CD4-positive, alpha-beta T cell treated with Interleukin-21 for 1 hour (primary cell): ENCODE measurements at regions not wholly inside any gene's neighbourhood (a gene's known extent, or its start where the extent isn't known, plus 50 kb on each side); places are given as distances from the start of the nearest gene placed in this dataset.

Experiments used
- DNase-seq: peaks from one replicate; pipeline ENCODE4 v3.0.0-alpha.2; 2020

- DNase-seq, result no peak
Observed at GRCh38 chr5:125012727-125013451, 266.4 kb upstream of the ZNF608 start.

DNA sequence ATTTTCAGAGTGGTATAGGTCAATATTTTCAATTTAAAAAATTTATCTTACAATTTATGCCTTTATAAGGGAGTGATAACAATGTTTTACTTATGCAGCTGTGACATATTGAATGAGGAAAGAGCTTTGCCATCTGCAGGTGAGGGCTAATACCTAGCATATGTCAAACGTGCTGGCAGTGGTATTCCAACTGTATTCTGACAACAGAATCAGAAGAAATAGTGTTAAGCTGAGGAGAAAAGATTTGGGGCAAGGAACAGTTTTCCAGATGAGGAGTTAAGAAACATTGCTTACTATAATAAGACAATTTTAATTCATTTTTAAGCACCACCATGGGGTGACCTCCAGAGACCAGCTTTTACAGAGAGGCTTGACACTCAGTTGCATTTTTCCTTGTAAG lies 267.8 kb upstream of the ZNF608 start:
- no peak for DNase-seq

GRCh38 chr5:125017796-125018195 lies 271.4 kb upstream of the ZNF608 start:
- no peak for DNase-seq

- no peak for DNase-seq
Observed at GRCh38 chr5:125023673-125024072, 277.2 kb upstream of the ZNF608 start.

GRCh38 chr5:125026867-125027731 lies 280.7 kb upstream of the ZNF608 start:
- DNase-seq, result no peak

GRCh38 chr5:125032286-125032685 lies 285.8 kb upstream of the ZNF608 start:
- no peak for DNase-seq

DNA sequence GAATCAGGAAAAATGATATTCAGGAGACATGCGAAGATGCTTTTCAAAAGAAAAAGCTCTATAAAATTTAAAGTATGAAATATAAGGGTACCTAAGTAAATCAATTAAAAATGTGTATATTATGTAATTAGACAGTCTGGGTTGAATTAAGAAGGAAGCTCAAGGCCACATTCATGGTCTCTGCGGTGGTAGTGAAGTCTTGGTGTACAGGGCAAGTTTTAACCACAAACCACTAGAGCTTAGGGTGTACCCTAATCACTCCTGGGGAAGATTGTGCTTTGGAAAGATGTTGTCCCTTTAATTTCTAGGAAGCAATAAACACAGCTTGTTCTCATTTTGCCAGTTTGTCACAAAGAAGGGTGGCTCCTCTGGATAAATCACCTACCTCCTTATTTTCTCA lies 287.2 kb upstream of the ZNF608 start:
- DNase-seq, result no peak

GRCh38 chr5:125034331-125034730 lies 287.9 kb upstream of the ZNF608 start:
- DNase-seq, result no peak

- DNase-seq, result no peak
Observed at GRCh38 chr5:125036494-125036893, 290.1 kb upstream of the ZNF608 start.

DNA sequence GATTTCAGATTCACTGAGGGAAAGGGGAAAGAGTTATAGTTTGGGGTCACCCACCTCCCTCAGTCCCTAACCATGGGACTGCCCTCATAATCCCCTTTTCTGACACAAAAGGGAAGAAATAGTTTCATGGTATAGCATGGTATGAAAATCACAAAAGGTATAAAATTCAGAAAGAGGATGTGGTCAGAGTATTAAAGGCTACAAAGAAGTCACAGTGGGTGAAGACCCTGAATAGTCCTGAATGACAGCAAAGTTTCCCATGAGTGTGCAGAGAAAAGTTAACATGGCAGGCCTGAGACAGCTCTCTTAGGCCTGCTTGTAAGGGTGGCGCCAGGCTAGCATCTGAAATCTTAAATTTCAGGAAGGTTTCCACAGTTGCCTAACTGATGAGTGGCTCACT lies 290.6 kb upstream of the ZNF608 start:
- no peak for DNase-seq

GRCh38 chr5:125037530-125037929 lies 291.1 kb upstream of the ZNF608 start:
- no peak for DNase-seq

- no peak for DNase-seq
Observed at GRCh38 chr5:125038477-125038876, 292.0 kb upstream of the ZNF608 start.

DNA sequence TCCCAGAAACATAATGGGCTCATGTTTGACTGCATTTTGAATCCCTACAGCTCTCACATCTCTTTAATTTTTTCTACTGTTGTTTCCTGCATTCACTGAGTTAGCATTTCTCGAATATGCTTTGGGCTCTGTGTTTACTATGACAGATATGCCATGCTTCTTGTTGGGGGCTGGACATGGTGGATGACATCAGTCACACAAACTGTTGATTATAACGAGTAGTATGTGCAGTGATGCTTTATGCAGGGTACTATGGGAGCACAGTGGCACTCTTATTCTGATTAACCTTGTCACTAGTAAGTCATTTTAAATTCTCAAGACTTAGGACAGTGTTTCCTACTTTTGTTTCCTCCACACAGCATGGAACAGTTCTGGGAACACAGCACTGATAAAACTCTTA lies 295.4 kb upstream of the ZNF608 start:
- no peak for DNase-seq

GRCh38 chr5:125042261-125042890 lies 295.9 kb upstream of the ZNF608 start:
- no peak for DNase-seq

GRCh38 chr5:125043781-125044391 lies 297.4 kb upstream of the ZNF608 start:
- no peak for DNase-seq

- DNase-seq, result no peak
Observed at GRCh38 chr5:125044491-125045282, 298.2 kb upstream of the ZNF608 start.

DNA sequence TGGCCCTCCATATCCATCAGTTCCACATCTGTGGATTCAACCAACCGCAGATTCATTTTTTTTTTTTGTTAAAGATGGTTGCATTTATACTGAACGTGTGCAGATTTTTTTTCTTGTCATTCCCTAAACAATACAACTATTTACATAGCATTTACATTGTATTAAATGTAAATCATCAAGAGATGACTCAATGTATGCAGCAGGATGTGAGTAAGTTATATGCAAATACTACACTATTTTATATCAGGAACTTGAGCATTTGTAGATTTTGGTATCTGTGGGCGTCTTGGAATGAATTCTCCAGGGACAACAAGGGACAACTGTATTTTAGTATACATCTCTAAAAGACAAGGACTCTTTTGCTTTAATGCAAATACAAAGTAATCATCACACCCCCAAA lies 299.2 kb upstream of the ZNF608 start:
- DNase-seq, result no peak

- no peak for DNase-seq
Observed at GRCh38 chr5:125046838-125047237, 300.4 kb upstream of the ZNF608 start.

GRCh38 chr5:125047871-125048270 lies 301.4 kb upstream of the ZNF608 start:
- DNase-seq, result no peak

DNA sequence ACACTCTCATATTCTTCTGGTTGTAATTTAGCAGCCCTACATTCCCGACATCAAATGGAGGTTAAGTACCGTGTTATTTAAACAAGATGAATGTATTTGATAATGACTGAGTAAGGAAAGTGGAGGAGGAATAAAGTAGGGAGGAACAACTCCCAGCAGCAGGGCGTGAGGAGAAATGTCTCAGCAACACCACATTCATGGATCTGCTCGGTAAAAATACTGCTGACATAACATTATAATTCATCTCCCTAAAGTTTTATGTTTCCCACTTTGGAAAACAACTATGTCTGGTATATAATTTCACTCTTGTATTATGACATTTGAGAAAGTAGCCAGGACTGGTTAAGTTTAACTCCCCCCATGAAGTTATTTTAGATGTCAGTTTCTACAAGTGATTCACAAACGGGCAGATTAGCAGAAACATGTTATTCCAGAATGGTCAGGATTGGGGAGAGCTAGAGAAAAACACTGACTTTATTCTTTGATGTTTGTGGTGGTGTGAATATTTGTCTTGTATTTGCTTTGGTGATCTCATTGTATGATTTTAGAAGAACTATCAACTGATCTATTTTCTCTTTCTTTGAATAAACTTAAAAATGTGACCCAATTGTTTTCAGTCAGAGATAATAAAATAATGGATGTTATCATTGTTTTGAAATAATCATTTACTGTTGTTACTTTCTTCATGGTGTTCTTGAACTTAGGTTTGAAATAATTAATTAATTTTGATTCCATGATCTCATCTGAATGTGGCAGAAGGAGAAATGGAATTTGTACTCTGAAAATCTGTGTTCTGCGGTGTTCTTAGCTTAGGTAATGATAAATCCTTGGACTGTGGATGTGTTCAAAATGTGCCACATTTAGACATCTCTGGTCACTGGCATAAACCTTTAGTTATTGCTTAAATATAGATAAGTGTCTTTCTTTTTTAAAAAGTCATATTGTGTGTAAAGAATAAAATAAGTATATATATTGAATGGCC lies 303.6 kb upstream of the ZNF608 start:
- DNase-seq, result no peak

DNA sequence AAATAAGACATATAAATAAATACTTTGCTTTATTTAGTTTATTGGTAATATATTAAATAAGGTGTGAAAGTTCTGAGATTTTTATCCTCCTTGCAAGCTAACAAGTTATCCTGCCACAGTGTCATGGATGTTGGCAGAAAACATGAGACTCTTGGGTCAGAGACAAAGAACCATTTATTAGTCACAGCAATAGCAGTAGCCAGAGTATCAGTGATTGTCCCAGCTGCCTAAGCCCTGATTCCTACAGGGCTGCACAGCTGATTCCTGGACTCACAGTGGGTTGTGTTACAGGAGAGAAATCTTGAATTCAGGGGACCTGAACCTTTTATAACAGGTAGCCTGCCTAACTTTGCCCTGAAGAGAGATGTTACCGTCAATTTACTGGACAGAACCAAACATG lies 304.5 kb upstream of the ZNF608 start:
- DNase-seq, result no peak
